ENCODE measurements at regions not wholly inside any gene's neighbourhood (a gene's known extent, or its start where the extent isn't known, plus 50 kb on each side); places are given as distances from the start of the nearest gene placed in this dataset.

- TF ChIP-seq CTCF (IDR thresholded peaks at IDR 0.05; ENCODE audit: low read depth, low read length), result no peak
- H3K27ac ChIP-seq, result no peak overlapping the region
- no peaks in the 10 kb centered on the region for H3K9me3 ChIP-seq (ENCODE audit: severe bottlenecking)
- no peak overlapping the region for H3K4me3 ChIP-seq (ENCODE audit: low read depth, low read length)
- DNase-seq, result no peak
- H3K36me3 ChIP-seq, result no peaks in the 10 kb centered on the region
- H3K27me3 ChIP-seq (ENCODE audit: insufficient read depth, low read depth, severe bottlenecking), result peaks cover 46% of the 10 kb centered on the region
Measured at GRCh38 chr5:43769571-43770355, 166.8 kb downstream of the NNT start.
